Activated CD8-positive, alpha-beta T cell treated with anti-CD3 and anti-CD28 coated beads, Interleukin-2, amount 10 ng/mL, durations not matched to agents 7 days and 5 days (primary cell): ENCODE measurements at regions not wholly inside any gene's neighbourhood (a gene's known extent, or its start where the extent isn't known, plus 50 kb on each side); places are given as distances from the start of the nearest gene placed in this dataset.

Experiments
- ATAC-seq: fragments of 150-1000 bp; cut with Tn5 transposase; one replicate; pipeline ENCODE4 v1.10.0; 2021; ENCODE audit warnings: moderate library complexity
- CTCF ChIA-PET: fragments of 350-600 bp; sonication (Branson Sonifier 250); formaldehyde crosslinking; loops from one replicate; lab custom pipeline; 2021; ENCODE audit warnings: antibody characterized with exemption; lab: Charles Lee
- POLR2A ChIA-PET: fragments of 350-600 bp; sonication (Branson Sonifier 250); formaldehyde crosslinking; loops from one replicate; lab custom pipeline; 2021; ENCODE audit warnings: antibody characterized with exemption; lab: Charles Lee
- DNase-seq: peaks from one replicate; pipeline ENCODE4 v3.0.0-alpha.2; 2020
- H3K27ac Mint-ChIP-seq: one replicate; pipeline ENCODE4 v1.8.0; 2021; ENCODE audit warnings: mild to moderate bottlenecking, mixed read lengths
- H3K27me3 Mint-ChIP-seq: one replicate; pipeline ENCODE4 v1.8.0; 2021; ENCODE audit warnings: low read depth, mixed read lengths
- H3K36me3 Mint-ChIP-seq: one replicate; pipeline ENCODE4 v1.8.0; 2021; ENCODE audit warnings: low read depth, mixed read lengths
- H3K4me1 Mint-ChIP-seq: one replicate; pipeline ENCODE4 v1.8.0; 2021; ENCODE audit warnings: low read depth, mixed read lengths
- H3K4me3 Mint-ChIP-seq: one replicate; pipeline ENCODE4 v1.8.0; 2021; ENCODE audit warnings: mild to moderate bottlenecking, mixed read lengths
- H3K9me3 Mint-ChIP-seq: one replicate; pipeline ENCODE4 v1.8.0; 2022; ENCODE audit warnings: mixed read lengths; ENCODE audit not compliant: insufficient read depth

DNA sequence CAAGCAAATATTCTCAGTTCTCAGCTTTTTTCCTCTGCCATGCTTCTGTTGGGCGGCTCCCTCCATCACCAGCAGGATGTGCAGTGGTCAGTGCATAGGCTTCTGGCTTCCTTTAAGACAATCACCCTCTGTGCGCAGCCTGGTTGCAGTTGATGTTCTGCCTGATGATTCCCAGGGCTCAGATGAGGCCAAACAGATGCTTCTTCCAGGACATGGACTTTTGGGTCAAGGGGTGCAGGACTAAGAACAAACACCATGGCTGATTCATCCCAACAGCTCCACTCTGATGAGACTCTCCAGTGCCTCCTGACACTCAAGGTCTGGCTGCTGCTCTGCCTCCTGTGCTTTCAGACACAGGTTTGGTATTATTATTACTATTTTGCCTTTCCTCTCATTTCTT, 554.8 kb upstream of the CDH4 start:
- POLR2A ChIA-PET, result no interaction called here
- no peak overlapping the region for H3K27ac Mint-ChIP-seq
- no peaks in the 10 kb centered on the region for H3K9me3 Mint-ChIP-seq
- H3K36me3 Mint-ChIP-seq, result no peaks in the 10 kb centered on the region
- no peak for DNase-seq
- ATAC-seq, result no peak
- H3K27me3 Mint-ChIP-seq, result no peaks in the 10 kb centered on the region
- no peak overlapping the region for H3K4me3 Mint-ChIP-seq
- no peaks in the 10 kb centered on the region for H3K4me1 Mint-ChIP-seq
- CTCF ChIA-PET, result no interaction called here

DNA sequence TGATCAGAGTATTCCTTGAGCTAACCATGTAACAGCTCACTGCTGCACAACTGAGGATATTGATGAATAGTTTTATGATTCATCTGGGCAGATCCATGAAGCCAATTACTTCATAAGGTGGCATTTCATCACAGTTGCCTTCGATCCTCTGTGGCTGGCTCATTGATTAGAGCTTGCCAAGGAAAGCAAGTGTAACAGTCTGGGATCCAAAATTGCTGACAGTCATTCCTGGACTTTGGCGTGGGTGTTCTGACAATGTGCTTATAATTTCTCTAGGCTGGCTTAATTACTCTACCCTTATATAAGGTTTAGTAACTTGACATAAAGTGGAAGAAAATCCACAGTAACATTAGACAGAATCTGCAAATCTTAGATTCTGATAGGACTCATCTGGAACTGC, 551.3 kb upstream of the CDH4 start:
- Mint-ChIP-seq H3K9me3 (no peaks in the 10 kb centered on the region), H3K4me1 (no peaks in the 10 kb centered on the region), H3K27ac (no peak overlapping the region), H3K27me3 (no peaks in the 10 kb centered on the region), H3K36me3 (no peaks in the 10 kb centered on the region), H3K4me3 (no peak overlapping the region)
- ATAC-seq, result no peak
- ChIA-PET CTCF (no interaction called here), POLR2A (no interaction called here)
- DNase-seq, result no peak

DNA sequence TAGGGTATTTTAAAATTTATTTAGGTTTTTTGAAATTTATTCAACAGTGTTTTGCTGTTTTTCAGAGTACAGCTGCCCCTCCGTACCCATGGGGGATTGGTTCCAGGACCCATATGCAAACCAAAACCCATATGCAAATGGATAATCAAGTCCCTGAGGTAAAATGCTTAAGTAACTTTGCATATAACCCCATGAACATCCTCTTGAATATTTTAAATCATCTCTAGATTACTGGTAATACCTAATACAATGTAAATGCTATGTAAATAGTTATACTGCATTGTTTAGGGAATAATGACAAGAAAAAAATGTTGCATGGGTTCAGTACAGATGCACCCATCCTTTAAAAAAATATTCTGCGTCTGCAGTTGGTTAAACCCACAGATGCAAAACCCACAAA, 547.9 kb upstream of the CDH4 start:
- ChIA-PET POLR2A (no interaction called here), CTCF (no interaction called here)
- H3K27ac Mint-ChIP-seq, result no peak overlapping the region
- H3K36me3 Mint-ChIP-seq, result no peaks in the 10 kb centered on the region
- no peaks in the 10 kb centered on the region for H3K9me3 Mint-ChIP-seq
- no peak overlapping the region for H3K4me3 Mint-ChIP-seq
- ATAC-seq (no peak), DNase-seq (no peak)
- H3K27me3 Mint-ChIP-seq, result no peaks in the 10 kb centered on the region
- no peaks in the 10 kb centered on the region for H3K4me1 Mint-ChIP-seq

DNA sequence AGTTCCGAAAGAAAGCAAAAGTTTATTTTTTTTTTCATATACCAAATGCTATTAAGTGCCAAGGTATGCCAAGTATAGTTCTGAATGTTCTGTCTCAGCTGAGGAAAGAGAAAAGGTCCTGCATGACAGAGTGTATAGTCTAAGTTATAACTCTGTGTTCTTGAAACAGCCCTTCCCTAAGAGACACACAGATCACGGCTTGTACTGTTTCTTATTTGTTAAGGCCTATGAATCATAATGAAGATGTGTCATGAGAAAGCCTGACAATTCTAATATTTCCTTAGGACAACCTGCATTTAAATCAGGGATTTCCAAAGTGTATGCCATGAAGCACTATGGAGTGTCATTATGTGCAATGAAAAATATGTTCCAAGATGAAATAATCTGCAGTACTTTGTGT, 538.7 kb upstream of the CDH4 start:
- POLR2A ChIA-PET, result no interaction called here
- H3K27ac Mint-ChIP-seq, result no peak overlapping the region
- ATAC-seq (no peak), DNase-seq (no peak)
- H3K36me3 Mint-ChIP-seq, result no peaks in the 10 kb centered on the region
- no peaks in the 10 kb centered on the region for H3K4me1 Mint-ChIP-seq
- no peaks in the 10 kb centered on the region for H3K9me3 Mint-ChIP-seq
- H3K4me3 Mint-ChIP-seq, result no peak overlapping the region
- CTCF ChIA-PET, result no interaction called here
- H3K27me3 Mint-ChIP-seq, result no peaks in the 10 kb centered on the region

DNA sequence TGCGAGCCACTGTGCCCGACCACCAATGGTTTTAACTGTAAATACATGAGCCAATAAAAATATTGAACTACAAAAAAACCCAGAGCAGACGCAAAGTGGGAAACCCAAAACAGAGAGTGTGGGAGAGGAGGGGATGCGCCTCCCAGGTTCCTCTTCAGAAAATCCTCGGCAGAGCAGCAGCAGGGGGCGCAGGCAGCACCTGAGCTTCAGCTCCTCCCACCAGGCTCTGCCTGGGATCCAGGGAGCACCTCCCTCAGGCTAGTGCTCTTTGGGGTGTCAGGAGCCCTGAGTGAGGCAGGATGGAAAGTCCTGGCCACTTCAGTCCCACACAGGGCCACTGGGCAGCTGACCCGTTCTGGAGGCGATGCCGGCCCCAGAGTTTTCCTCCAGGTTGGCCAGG, 536.9 kb upstream of the CDH4 start:
- ChIA-PET POLR2A (no interaction called here), CTCF (no interaction called here)
- Mint-ChIP-seq H3K4me1 (no peaks in the 10 kb centered on the region), H3K27ac (no peak overlapping the region), H3K4me3 (no peak overlapping the region), H3K36me3 (no peaks in the 10 kb centered on the region), H3K27me3 (no peaks in the 10 kb centered on the region), H3K9me3 (no peaks in the 10 kb centered on the region)
- DNase-seq (no peak), ATAC-seq (no peak)

DNA sequence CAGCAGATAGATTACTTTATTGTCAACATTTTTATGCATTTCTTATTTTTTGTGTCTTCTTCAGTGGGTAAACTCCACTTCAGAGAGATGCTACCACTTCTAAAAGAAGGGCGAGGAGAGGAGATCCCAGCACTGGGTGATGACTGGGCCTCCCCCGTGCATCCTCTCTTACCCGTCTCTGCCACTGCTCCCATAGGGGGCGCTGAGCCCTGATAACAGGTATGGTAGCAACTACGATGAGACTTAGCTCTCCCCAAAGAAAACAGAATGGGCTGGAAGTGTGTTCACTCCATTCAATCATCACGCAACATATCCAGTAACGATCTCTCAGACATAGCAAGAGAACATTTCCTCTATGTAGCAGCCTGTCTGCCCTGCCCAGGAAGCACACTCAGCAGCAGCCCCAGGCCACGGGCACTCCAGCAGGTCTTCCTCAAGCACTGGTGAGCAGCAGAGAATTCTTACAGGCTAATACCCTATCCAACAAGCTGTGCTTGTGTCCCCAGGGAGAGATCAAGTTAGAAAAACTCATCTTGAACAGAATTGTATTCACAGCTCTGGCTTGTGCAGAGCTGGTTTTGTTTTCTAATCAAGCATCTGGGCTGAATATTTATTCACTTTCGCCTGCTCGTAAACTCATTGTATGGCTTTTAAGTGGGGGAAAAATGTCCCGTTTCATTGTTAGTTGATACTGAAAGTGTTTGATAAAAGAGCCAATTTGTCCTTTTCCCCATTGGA, 533.1 kb upstream of the CDH4 start:
- Mint-ChIP-seq H3K27me3 (no peaks in the 10 kb centered on the region), H3K27ac (no peak overlapping the region), H3K4me1 (no peaks in the 10 kb centered on the region), H3K9me3 (no peaks in the 10 kb centered on the region), H3K4me3 (no peak overlapping the region), H3K36me3 (no peaks in the 10 kb centered on the region)
- POLR2A ChIA-PET, result no interaction called here
- CTCF ChIA-PET, result no interaction called here
- ATAC-seq (no peak), DNase-seq (no peak)

DNA sequence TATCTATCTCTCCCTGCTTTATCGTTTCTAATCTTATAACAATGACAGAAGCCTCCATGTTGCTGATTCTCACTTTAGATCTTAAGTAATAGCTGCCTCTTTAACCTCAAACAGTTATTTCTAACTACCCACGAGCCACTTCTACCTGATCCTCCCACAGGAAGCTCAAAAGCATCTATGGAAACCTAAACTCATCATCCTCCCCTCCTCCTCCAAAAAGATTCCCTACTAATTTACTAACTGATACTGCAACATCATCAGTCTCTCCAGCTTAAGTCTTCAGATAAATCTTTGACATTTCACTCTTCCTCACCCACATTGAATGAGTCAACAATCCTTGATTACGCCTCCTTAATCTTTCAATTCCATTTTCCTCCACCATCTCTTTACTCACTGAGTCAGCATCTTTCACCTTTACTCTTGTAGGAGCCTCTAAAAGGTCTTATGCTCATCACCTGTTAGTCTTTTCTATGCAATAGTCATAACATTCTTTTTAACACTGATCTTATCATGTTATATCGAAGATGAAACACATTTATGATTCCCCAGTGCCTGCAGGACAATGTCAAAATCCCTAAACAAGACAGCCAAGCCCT, 526.7 kb upstream of the CDH4 start:
- DNase-seq (no peak), ATAC-seq (no peak)
- Mint-ChIP-seq H3K27ac (no peak overlapping the region), H3K4me1 (no peaks in the 10 kb centered on the region), H3K27me3 (no peaks in the 10 kb centered on the region), H3K36me3 (no peaks in the 10 kb centered on the region), H3K4me3 (no peak overlapping the region), H3K9me3 (no peaks in the 10 kb centered on the region)
- CTCF ChIA-PET, result no interaction called here
- POLR2A ChIA-PET, result no interaction called here

DNA sequence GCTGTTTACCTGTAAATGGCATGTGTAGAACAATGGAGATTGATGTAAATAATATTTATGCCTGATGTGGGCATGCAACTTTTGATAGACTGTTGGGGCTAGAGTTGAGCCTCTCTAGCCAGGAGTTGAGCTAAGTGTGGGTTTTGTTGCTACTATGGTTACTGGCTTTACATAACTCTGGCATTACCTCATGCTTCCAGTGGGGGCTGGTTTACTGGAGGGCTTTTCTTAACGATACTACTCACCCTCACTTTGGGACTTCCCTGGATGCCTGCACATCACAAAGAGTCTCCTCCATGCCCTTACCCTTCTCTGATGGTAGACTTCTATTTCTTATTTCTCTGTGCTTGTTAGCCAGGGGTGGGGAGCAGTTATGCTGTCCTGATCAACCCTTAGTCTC, 524.6 kb upstream of the CDH4 start:
- Mint-ChIP-seq H3K4me1 (no peaks in the 10 kb centered on the region), H3K27ac (no peak overlapping the region), H3K36me3 (no peaks in the 10 kb centered on the region), H3K27me3 (no peaks in the 10 kb centered on the region), H3K9me3 (no peaks in the 10 kb centered on the region), H3K4me3 (no peak overlapping the region)
- ChIA-PET POLR2A (no interaction called here), CTCF (no interaction called here)
- DNase-seq (no peak), ATAC-seq (no peak)

DNA sequence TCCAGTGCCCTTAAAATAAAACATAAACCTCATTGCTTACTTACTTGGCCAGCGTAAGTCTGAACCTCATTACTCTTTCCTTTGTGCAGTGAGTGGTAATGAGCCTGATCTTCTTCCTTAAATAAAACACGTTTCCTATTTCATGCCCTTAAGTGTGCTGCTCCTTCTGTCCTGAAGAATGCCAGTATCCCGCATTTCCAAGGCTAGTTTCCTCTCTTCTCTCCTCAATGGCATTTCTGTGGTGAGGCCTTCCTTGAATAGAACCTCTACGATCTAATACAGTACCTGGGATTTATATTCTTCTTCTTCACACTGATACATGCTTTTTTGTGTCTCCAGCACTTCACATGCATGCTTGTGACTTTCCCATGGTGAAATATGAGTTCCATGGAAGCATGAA, 523.4 kb upstream of the CDH4 start:
- H3K36me3 Mint-ChIP-seq, result no peaks in the 10 kb centered on the region
- H3K27ac Mint-ChIP-seq, result no peak overlapping the region
- ChIA-PET CTCF (no interaction called here), POLR2A (no interaction called here)
- no peak overlapping the region for H3K4me3 Mint-ChIP-seq
- DNase-seq (no peak), ATAC-seq (no peak)
- H3K9me3 Mint-ChIP-seq, result no peaks in the 10 kb centered on the region
- no peaks in the 10 kb centered on the region for H3K27me3 Mint-ChIP-seq
- no peaks in the 10 kb centered on the region for H3K4me1 Mint-ChIP-seq

DNA sequence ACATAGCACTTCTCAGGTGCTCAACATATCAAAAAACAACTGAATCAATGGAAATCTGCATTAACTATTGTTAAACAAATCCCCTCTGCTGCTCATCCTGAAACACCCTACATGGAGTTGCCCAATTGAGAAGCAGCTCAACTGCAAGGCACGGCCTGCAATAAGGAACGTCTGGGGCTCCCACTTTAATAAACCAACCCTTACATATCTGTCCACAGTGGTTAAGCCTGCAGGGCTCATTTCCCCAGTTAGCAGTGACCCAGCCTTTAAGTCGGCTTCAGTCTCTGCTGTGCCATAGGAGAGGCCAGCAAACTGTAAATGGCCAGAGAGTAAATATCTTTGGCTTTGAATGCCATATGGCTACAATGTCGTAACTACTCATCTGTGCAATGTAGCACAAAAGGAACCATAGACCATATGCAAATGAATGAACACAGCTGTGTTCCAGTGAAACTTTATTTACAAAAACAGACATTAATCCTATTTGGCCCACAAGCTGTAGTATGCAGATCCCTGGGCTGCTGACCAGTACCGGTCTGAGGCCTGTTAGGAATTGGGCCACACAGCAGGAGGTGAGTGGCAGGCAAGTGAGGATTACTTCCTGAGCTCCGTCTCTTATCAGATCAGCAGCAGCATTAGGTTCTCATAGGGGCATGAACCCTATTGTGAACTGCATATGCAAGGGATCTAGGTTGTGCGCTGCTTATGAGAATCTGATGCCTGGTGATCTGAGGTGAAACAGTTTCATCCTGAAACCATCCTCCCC, 522.7 kb upstream of the CDH4 start:
- no peaks in the 10 kb centered on the region for H3K36me3 Mint-ChIP-seq
- ChIA-PET CTCF (no interaction called here), POLR2A (interaction anchor here (1.2 kb wide), 1 partner anchor 31 kb away, joined by 4 read pairs; no protein-coding TSS in a partner anchor)
- no peaks in the 10 kb centered on the region for H3K27me3 Mint-ChIP-seq
- no peak overlapping the region for H3K27ac Mint-ChIP-seq
- no peak for DNase-seq
- H3K4me3 Mint-ChIP-seq, result no peak overlapping the region
- no peaks in the 10 kb centered on the region for H3K4me1 Mint-ChIP-seq
- H3K9me3 Mint-ChIP-seq, result no peaks in the 10 kb centered on the region
- no peak for ATAC-seq

DNA sequence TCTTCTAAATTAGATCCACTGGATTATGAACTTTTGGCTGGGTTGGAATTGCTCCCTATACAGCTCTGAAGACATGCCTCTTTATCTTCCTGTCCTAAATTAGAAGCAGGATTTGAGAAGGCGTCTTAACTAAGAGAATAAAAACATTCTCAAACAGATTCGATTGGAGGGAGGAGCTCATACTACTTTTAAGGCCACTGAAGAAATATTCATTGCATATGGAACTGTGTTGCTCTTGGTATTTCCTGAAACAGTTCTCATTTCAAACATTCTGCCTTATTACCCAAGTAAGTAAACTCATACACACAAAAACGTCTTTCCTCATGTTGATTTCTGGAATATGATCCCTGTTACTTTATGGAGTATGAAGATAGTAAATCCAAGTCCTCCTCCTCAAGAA, 519.7 kb upstream of the CDH4 start:
- ChIA-PET POLR2A (no interaction called here), CTCF (no interaction called here)
- ATAC-seq, result no peak
- Mint-ChIP-seq H3K9me3 (no peaks in the 10 kb centered on the region), H3K36me3 (no peaks in the 10 kb centered on the region), H3K4me3 (no peak overlapping the region), H3K4me1 (no peaks in the 10 kb centered on the region), H3K27me3 (no peaks in the 10 kb centered on the region), H3K27ac (no peak overlapping the region)
- no peak for DNase-seq

DNA sequence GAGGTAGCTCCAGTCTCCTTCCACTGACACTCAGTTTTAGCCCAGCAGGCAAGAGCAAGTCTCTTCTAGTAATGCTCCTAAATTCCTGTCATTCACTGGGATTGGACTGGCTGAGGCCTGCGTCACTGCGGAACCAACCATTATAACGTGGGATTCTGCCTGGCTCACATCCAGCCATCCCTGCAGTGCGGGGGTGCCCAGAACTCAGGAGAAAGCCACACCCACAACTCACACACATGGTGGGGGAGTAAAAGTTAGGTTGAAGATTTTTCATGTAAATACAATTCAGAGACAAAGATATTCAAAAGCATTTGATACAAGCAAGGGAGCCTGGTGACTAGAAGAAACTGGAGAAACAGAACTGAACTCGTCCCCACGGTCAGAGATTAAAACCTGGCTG, 504.0 kb upstream of the CDH4 start:
- Mint-ChIP-seq H3K27ac (no peak overlapping the region), H3K36me3 (no peaks in the 10 kb centered on the region), H3K4me3 (no peak overlapping the region), H3K27me3 (no peaks in the 10 kb centered on the region), H3K9me3 (no peaks in the 10 kb centered on the region), H3K4me1 (no peaks in the 10 kb centered on the region)
- ChIA-PET CTCF (no interaction called here), POLR2A (no interaction called here)
- ATAC-seq (no peak), DNase-seq (no peak)
